NCI-H1105 (cell line): ENCODE measurements at regions not wholly inside any gene's neighbourhood (a gene's known extent, or its start where the extent isn't known, plus 50 kb on each side); places are given as distances from the start of the nearest gene placed in this dataset.
A peak's percentile ranks its signal among the peaks of the same experiment; 100 is the strongest.

Experiments
- DNase-seq: peaks from one replicate; lab custom pipeline; 2025; lab: John Stamatoyannopoulos, UW

DNA sequence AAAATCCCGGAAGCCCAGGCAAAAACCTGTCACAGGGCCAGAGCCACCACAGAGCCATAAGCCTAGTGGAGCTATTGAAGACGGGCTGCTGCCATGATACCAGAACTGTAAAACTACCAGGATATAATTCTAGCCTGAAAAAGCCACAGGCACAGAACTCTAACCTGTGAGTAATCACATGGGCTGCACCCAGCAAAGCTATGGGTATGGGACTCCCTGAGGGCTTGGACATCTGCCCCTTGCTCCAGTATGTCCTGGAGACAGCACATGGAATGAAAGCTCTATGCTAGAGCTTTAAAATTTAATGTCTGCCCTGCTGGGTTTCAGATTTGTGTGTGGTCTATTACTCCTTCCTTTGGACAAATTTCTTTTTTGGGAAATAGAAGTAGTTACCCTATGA lies 2183.6 kb upstream of the CELF4 start:
- DNase-seq, result no peak

DNA sequence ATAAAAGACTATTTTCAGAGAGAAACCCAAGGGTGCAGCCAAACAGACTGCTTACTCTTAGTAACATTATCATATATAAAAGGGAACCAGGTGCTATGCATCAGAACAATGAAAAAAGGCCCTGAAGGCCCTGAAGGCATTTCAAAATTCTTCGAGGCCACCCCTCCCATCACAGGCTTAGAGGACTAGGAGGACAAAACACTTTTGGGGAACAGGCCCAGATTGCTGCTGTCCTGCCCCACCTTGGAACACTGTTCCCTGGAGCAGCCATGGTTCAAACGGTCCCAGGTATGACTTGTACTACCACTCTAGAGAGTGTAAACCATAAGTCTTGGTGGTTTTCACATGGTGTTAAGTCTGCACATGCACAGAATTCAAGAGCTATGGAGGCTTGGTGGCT lies 2183.1 kb upstream of the CELF4 start:
- no peak for DNase-seq

- no peak for DNase-seq
Observed at GRCh38 chr18:39746201-39746600, 2180.6 kb upstream of the CELF4 start.

DNA sequence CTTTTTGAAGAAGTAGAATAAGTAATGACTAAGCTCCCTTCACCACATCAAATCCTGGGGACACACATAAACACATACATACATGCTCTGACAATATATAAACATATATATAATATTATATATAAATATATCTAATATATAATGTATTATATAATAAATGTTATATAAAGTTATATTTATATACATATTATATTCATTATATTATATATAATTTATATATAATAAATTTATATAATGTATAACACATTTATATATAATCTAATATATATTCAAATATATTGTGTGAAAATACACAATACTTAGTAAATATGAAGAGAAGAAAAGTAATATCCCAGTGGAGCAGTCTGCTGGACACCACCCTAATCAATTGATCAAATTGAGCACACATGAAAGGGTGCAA lies 2177.9 kb upstream of the CELF4 start:
- no peak for DNase-seq

- DNase-seq, result peak; percentile 95
Observed at GRCh38 chr18:39741755-39742466, 2176.3 kb upstream of the CELF4 start.

DNA sequence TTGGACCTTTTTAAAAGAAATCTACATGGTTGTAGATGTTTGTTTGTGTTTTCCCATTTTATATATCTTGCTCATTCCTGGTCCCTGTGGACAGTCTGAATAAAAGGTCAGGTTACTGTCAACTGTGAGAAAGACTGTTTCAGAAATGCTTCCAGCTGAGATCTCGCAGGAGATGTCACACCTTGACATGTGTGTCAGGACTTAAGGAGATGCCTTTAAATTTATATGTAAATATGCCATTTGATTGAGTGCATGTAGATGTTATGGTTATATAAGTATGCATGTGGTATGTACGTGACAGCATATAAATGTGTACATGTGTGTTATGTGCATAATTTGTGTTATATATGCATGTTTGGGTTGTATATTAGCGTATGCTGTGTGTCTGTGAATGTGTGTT lies 2172.3 kb upstream of the CELF4 start:
- DNase-seq, result no peak

GRCh38 chr18:39732918-39733317 lies 2167.3 kb upstream of the CELF4 start:
- DNase-seq, result no peak

DNA sequence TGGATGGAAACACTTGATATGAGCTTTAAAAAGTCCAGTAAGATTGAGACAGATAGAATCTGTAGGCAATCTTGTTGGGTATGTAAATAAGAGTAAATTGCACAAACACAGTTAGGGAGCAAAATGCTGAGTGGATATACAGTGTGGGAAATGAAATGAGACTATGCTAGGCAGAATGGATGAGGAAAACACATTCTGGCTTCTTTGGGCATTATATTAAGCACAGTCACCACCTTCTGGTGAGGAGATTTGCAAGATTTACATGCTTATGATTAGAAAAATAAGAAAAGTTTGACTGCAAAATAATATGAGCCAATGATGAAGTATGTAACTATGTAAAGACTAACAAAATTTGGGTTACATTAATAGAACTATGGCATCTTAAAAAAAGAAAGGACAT lies 2165.0 kb upstream of the CELF4 start:
- DNase-seq, result no peak

DNA sequence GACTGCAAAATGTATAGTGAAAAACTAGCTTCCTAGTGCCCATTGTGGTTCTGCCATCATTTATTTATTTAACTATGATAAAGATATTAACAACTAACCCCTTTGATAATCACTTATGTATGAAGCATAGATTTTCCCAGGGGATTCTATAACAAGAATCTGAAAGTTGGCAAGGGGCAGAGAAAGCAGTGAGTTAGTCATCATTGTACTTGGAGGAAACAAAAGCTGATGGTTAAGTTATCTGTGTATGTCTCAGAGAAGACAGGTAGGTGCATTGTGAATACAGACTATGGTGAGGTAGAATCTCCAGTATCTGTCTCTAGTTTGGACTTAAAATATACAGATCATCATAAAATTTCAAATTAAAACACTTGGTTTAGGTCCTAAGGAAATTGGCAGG lies 2159.1 kb upstream of the CELF4 start:
- no peak for DNase-seq

DNA sequence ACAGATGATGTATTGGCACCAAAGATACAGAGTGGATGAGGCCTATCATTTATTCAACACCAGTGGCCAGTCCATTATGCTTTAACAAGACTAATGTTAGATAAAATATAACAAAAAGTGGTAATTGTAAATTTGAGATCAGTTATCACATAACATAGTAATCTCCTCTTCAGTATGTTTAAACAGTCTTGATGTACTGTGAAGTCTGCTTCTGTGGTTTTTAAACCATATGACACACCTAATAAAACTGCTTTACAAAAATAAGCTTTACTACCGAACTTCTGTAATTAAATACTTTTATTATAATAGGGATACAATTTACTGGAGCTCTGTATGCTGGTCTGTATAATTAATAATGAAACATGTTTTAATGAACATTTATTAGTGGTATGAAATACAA lies 2156.1 kb upstream of the CELF4 start:
- no peak for DNase-seq

- DNase-seq, result no peak
Observed at GRCh38 chr18:39713961-39714360, 2148.4 kb upstream of the CELF4 start.

GRCh38 chr18:39711701-39712100 lies 2146.1 kb upstream of the CELF4 start:
- DNase-seq, result no peak

DNA sequence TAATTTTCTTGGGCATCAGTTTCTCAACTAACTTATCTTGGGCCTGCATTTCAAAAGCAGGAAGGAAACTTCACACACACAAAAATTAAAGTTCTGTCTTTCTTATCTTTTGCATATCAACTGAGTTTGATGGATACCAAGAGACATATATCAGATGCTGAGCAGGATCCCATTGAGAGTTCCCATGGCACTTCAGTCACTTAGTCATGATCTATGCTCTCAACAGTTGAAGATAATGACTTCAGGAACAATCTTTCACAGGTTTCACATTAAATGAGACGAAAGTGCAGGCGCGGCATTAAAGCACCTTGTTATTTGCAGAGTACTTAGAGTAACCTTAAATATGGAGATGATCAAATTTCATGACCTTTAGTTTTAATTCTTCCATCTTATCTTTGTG lies 2139.8 kb upstream of the CELF4 start:
- no peak for DNase-seq

DNA sequence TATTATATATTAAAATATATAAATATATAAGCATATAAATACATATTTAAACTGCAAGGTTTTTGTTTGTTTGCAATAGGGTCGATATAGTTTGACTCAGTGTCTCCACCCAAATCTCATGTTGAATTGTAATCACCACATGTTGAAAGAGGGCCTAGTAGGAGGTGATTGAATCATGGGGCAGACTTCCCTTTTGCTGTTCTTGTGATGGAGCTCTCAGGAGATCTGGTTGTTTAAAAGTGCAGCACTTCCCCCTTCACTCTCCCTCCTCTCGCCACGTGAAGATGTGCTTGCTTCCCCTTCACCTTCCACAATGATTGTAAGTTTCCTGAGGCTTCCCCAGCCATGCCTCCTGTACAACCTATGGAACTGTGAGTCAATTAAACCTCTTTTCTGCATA lies 2137.3 kb upstream of the CELF4 start:
- no peak for DNase-seq

- no peak for DNase-seq
Observed at GRCh38 chr18:39701839-39702238, 2136.2 kb upstream of the CELF4 start.

DNA sequence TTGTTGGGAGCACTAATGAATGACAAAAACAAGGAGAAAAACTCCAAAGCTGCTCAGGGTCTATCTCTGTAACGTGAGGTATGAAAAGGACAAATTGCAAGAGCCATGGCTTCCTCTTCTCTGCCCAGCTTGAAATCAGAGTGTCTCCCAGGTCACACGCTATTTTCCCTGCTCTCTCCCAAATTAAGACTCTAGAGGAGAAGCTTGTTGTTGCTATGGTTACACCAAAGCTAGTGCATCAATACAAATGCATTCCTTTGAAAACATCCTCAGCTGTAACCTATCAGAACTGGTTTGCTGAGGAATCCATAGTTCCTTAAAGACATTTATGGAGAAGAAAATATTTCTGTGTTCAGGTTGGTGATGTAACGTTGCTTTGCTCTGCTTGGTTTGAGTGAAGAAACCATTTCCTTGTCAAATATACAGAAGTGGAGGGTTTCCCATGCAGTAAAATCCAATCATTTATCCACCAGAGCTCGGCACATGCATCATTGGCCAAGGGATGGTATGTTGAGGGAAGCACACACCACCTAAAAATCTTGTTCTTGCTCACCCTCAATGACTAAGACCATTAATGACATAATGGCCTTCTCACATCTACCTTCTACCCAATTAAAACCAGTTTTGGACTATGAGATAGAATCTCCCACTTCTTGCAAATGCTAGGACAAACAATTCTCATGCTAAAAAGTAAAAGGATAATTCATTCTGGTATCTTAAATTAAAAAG lies 2135.6 kb upstream of the CELF4 start:
- no peak for DNase-seq

DNA sequence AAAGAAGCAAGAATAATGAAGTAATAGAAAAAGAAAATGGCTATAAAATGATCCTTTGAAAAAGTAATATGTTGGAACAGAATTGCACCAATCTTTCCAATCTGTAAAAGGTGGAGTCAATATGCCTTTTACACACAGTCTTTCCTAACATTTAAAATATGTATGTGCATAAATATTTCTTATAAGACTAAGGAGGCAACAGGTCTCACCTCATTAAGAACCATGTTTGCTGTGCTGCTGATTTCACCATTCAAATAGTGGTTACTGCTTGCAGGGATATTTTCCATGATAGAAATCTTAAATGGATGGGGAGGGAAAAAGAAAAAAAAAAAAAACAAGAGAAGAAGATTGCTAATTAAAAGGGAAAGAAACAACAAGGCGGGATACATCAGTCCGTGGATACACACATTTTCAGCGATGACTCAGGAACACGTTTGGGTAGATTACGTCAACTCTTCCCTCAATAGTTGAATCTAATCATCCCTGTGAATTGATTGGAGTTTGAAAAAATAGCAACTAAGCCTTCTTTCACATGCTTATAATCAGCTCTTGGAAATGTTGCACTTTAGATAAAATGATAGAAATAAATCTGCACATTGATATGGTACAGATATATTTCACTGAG lies 2133.9 kb upstream of the CELF4 start:
- no peak for DNase-seq

DNA sequence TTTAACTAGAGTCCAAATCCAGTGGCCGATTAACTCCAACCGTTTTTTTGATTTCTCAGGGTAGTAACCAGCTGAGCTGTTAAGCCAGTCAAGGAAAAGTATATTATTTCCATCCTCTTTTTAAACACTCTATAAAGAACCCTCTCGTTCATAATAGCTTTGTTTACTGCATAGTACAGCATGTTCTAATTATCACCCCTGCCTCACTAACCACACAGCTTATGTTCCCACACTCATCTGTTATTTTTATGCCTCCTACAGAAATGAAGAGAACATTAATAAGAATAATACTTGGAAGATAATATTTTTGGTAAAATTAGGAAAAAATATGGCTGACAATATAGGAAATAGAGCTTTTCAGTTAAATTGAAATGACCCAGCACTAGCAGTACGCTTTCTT lies 2132.8 kb upstream of the CELF4 start:
- DNase-seq, result no peak

DNA sequence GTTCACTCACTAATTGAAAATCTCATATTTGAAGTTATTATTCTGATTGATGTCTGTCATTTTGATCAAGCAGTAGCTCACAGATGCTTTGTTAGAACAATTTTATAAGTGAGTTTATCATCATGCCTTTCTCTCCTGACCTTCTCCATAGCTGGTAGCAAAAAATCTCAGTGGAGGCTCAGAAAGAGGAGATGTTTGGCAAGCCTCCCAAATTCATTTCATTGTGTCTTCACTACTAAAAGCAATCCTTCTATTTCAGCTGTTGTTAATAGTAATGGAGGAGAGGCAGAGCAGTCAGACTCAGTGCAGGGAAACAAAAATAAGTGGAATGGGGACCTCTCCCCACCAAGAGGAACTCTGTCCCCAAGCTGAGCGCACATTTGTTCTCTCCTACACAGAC lies 2127.8 kb upstream of the CELF4 start:
- no peak for DNase-seq

DNA sequence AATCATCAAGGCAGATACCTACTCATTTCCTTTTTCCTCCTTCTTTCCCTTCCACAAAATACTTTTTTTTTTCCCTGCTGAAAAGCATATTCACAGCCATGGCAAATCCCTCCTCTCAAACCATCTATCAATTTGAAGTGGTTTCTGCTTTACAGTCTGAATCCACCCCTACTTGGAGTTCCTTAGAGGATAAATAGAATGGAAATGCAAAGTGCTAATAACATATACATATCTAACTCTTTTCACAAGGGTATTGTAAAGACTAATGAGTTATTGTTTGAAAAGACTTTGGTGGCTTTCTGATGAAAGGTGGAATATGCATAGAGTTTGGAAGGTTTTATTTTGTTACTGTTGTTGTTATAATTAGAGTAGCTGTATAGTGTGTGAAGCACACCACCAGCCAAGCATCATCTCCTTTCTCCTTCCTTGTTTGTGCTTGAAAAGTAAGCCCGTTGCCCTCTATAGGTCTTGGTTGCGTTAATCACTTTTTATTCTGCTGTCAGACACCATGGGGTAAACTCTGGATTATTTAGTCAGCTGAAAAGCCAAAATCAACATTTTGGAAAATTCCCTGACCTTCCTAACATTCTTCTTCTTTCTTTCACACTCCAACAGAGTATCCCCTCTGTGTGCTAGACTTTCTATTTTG lies 2126.9 kb upstream of the CELF4 start:
- no peak for DNase-seq

- DNase-seq, result no peak
Observed at GRCh38 chr18:39685303-39685902, 2119.8 kb upstream of the CELF4 start.

GRCh38 chr18:39681061-39681460 lies 2115.5 kb upstream of the CELF4 start:
- peak; percentile 10 for DNase-seq

GRCh38 chr18:39675906-39676305 lies 2110.3 kb upstream of the CELF4 start:
- DNase-seq, result no peak
